ENCODE measurements at regions not wholly inside any gene's neighbourhood (a gene's known extent, or its start where the extent isn't known, plus 50 kb on each side); places are given as distances from the start of the nearest gene placed in this dataset.

DNA sequence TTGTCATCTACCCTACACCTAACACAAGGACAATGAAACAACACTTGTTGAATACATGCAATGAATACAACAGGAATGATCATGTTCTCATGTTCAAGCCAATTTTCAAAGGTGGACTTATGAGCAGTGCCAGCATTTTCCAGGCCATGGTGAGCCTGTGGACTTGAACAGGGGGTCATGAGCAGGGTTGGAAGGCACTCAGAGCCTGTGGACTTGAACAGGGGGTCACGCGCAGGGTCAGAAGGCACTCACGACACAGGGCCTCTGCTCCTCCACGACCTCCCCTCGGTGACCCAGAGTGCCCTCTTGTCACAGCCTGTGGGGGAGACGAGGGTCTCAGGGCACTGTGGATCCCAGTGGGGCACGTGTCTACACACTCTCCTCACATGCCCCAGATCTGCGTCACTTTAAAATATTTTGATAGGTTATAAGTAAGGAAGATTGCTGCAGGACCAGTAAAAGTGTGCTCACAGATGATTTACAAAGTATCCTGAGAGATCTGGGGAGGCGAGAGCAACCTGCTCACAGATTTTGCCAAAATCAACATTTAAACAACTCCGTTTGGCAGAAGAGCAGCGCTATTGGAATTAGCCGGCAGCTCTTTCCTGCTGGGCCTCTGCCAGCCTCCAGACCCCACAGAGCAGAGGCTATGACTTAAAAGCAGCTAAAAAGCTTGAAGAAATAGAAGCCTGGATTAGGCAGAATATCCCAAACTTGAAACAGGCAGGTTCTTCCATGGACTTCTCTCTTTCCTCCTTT, 121.9 kb downstream of the TMEM18 start:
- WGBS (ENCODE audit: extremely low coverage, insufficient coverage, insufficient read length), result no CpG with 5 or more reads among the region's 12 CpGs
- Histone ChIP-seq H2AFZ (ENCODE audit: insufficient read depth, low read length, poor library complexity) (no peak overlapping the region), H3K36me3 (ENCODE audit: control insufficient read depth in 1 of 2, insufficient read depth in 2 of 2, low read length in 2 of 2) (no peaks in the 10 kb centered on the region), H2BK5ac (ENCODE audit: low read depth, low read length, poor library complexity) (no peak overlapping the region), H2BK120ac (ENCODE audit: insufficient read depth, low read length, poor library complexity) (no peak overlapping the region), H3K4me2 (ENCODE audit: low read length) (no peak overlapping the region), H3K79me2 (ENCODE audit: control insufficient read depth, insufficient read depth, low read length, poor library complexity) (no peaks in the 10 kb centered on the region), H3K18ac (ENCODE audit: low read length) (no peak overlapping the region), H3K27ac (ENCODE audit: low read depth, low read length) (no peak overlapping the region), H3K4me3 (ENCODE audit: low read depth, low read length) (no peak overlapping the region), H3K27me3 (ENCODE audit: insufficient read depth, low read length) (no peaks in the 10 kb centered on the region), H3K9ac (ENCODE audit: low read length) (no peak overlapping the region), H3K4ac (ENCODE audit: low read depth, low read length) (no peak overlapping the region), H4K91ac (ENCODE audit: low read depth, low read length) (no peak overlapping the region), H3K79me1 (ENCODE audit: low read length) (no peaks in the 10 kb centered on the region), H3K23ac (ENCODE audit: low read length) (no peak overlapping the region), H3K9me3 (ENCODE audit: insufficient read depth, low read depth, low read length) (no peaks in the 10 kb centered on the region), H3K4me1 (ENCODE audit: control insufficient read depth in 1 of 2, insufficient read depth in 2 of 2, low read length in 2 of 2) (no peaks in the 10 kb centered on the region), H4K8ac (ENCODE audit: low read depth, low read length) (no peak overlapping the region), H2AK5ac (ENCODE audit: low read length) (no peak overlapping the region), H3K14ac (ENCODE audit: low read length) (no peak overlapping the region), H4K12ac (ENCODE audit: low read depth, low read length) (no peak overlapping the region), H2BK12ac (ENCODE audit: low read length) (no peak overlapping the region)
- no peak for DNase-seq

DNA sequence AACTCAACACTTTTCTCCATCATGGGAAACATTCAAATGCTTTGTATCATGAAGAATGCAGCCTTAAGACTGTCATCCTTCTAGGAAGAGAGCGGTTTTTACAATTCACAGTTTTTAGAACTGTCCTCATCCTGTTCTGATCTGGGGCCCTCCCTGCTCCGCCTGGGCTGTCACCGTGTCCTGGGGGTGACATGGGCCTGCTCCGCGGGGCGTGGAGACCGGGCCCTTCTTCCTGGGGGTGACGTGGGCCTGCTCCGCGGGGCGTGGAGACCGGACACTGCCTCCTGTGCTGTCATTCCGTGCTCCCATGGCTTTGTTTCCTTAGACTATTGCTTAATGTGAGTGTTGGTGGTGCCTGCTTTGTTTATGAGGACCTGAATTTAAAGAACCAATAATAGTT, 122.8 kb downstream of the TMEM18 start:
- Histone ChIP-seq H3K4me1 (ENCODE audit: control insufficient read depth in 1 of 2, insufficient read depth in 2 of 2, low read length in 2 of 2) (no peaks in the 10 kb centered on the region), H3K4ac (ENCODE audit: low read depth, low read length) (no peak overlapping the region), H2BK120ac (ENCODE audit: insufficient read depth, low read length, poor library complexity) (no peak overlapping the region), H4K8ac (ENCODE audit: low read depth, low read length) (no peak overlapping the region), H3K9me3 (ENCODE audit: insufficient read depth, low read depth, low read length) (no peaks in the 10 kb centered on the region), H2AFZ (ENCODE audit: insufficient read depth, low read length, poor library complexity) (no peak overlapping the region), H3K18ac (ENCODE audit: low read length) (no peak overlapping the region), H3K23ac (ENCODE audit: low read length) (no peak overlapping the region), H2BK12ac (ENCODE audit: low read length) (no peak overlapping the region), H3K27me3 (ENCODE audit: insufficient read depth, low read length) (no peaks in the 10 kb centered on the region), H4K91ac (ENCODE audit: low read depth, low read length) (no peak overlapping the region), H3K9ac (ENCODE audit: low read length) (no peak overlapping the region), H3K4me3 (ENCODE audit: low read depth, low read length) (no peak overlapping the region), H4K12ac (ENCODE audit: low read depth, low read length) (no peak overlapping the region), H3K36me3 (ENCODE audit: control insufficient read depth in 1 of 2, insufficient read depth in 2 of 2, low read length in 2 of 2) (no peaks in the 10 kb centered on the region), H2AK5ac (ENCODE audit: low read length) (no peak overlapping the region), H2BK5ac (ENCODE audit: low read depth, low read length, poor library complexity) (no peak overlapping the region), H3K79me2 (ENCODE audit: control insufficient read depth, insufficient read depth, low read length, poor library complexity) (no peaks in the 10 kb centered on the region), H3K14ac (ENCODE audit: low read length) (no peak overlapping the region), H3K79me1 (ENCODE audit: low read length) (no peaks in the 10 kb centered on the region), H3K4me2 (ENCODE audit: low read length) (no peak overlapping the region), H3K27ac (ENCODE audit: low read depth, low read length) (no peak overlapping the region)
- no peak for DNase-seq
- no CpG with 5 or more reads among the region's 13 CpGs for WGBS (ENCODE audit: extremely low coverage, insufficient coverage, insufficient read length)

GRCh38 chr2:552906-553305, 124.3 kb downstream of the TMEM18 start:
- Histone ChIP-seq H3K4ac (ENCODE audit: low read depth, low read length) (no peak overlapping the region), H3K4me1 (ENCODE audit: control insufficient read depth in 1 of 2, insufficient read depth in 2 of 2, low read length in 2 of 2) (no peaks in the 10 kb centered on the region), H3K23ac (ENCODE audit: low read length) (no peak overlapping the region), H3K27ac (ENCODE audit: low read depth, low read length) (no peak overlapping the region), H3K14ac (ENCODE audit: low read length) (no peak overlapping the region), H4K91ac (ENCODE audit: low read depth, low read length) (no peak overlapping the region), H3K79me2 (ENCODE audit: control insufficient read depth, insufficient read depth, low read length, poor library complexity) (no peaks in the 10 kb centered on the region), H3K27me3 (ENCODE audit: insufficient read depth, low read length) (no peaks in the 10 kb centered on the region), H2AFZ (ENCODE audit: insufficient read depth, low read length, poor library complexity) (no peak overlapping the region), H3K79me1 (ENCODE audit: low read length) (no peaks in the 10 kb centered on the region), H4K12ac (ENCODE audit: low read depth, low read length) (no peak overlapping the region), H2AK5ac (ENCODE audit: low read length) (no peak overlapping the region), H2BK5ac (ENCODE audit: low read depth, low read length, poor library complexity) (no peak overlapping the region), H3K9me3 (ENCODE audit: insufficient read depth, low read depth, low read length) (no peaks in the 10 kb centered on the region), H3K4me2 (ENCODE audit: low read length) (no peak overlapping the region), H3K18ac (ENCODE audit: low read length) (no peak overlapping the region), H4K8ac (ENCODE audit: low read depth, low read length) (no peak overlapping the region), H3K36me3 (ENCODE audit: control insufficient read depth in 1 of 2, insufficient read depth in 2 of 2, low read length in 2 of 2) (no peaks in the 10 kb centered on the region), H2BK120ac (ENCODE audit: insufficient read depth, low read length, poor library complexity) (no peak overlapping the region), H3K9ac (ENCODE audit: low read length) (no peak overlapping the region), H2BK12ac (ENCODE audit: low read length) (no peak overlapping the region), H3K4me3 (ENCODE audit: low read depth, low read length) (peak overlapping the region; percentile 34)
- no peak for DNase-seq
- no CpG with 5 or more reads among the region's 14 CpGs for WGBS (ENCODE audit: extremely low coverage, insufficient coverage, insufficient read length)

GRCh38 chr2:551621-552020, 125.6 kb downstream of the TMEM18 start:
- no peak overlapping the region for H2AFZ ChIP-seq (ENCODE audit: insufficient read depth, low read length, poor library complexity)

More at GRCh38 chr2:551621-552020, 125.6 kb downstream of the TMEM18 start:
- Histone ChIP-seq H3K9ac (ENCODE audit: low read length) (no peak overlapping the region), H2AK5ac (ENCODE audit: low read length) (no peak overlapping the region), H3K4me1 (ENCODE audit: control insufficient read depth in 1 of 2, insufficient read depth in 2 of 2, low read length in 2 of 2) (no peaks in the 10 kb centered on the region), H3K4me3 (ENCODE audit: low read depth, low read length) (no peak overlapping the region), H2BK5ac (ENCODE audit: low read depth, low read length, poor library complexity) (no peak overlapping the region), H3K4me2 (ENCODE audit: low read length) (no peak overlapping the region), H4K91ac (ENCODE audit: low read depth, low read length) (no peak overlapping the region), H4K8ac (ENCODE audit: low read depth, low read length) (no peak overlapping the region), H3K79me1 (ENCODE audit: low read length) (no peaks in the 10 kb centered on the region), H3K14ac (ENCODE audit: low read length) (no peak overlapping the region), H3K27ac (ENCODE audit: low read depth, low read length) (no peak overlapping the region), H2BK12ac (ENCODE audit: low read length) (no peak overlapping the region), H3K18ac (ENCODE audit: low read length) (no peak overlapping the region), H3K79me2 (ENCODE audit: control insufficient read depth, insufficient read depth, low read length, poor library complexity) (peaks cover 2% of the 10 kb centered on the region), H3K27me3 (ENCODE audit: insufficient read depth, low read length) (no peaks in the 10 kb centered on the region), H3K36me3 (ENCODE audit: control insufficient read depth in 1 of 2, insufficient read depth in 2 of 2, low read length in 2 of 2) (no peaks in the 10 kb centered on the region), H4K12ac (ENCODE audit: low read depth, low read length) (no peak overlapping the region), H3K4ac (ENCODE audit: low read depth, low read length) (no peak overlapping the region), H3K23ac (ENCODE audit: low read length) (no peak overlapping the region), H2BK120ac (ENCODE audit: insufficient read depth, low read length, poor library complexity) (no peak overlapping the region), H3K9me3 (ENCODE audit: insufficient read depth, low read depth, low read length) (no peaks in the 10 kb centered on the region)
- peak in 1 of 2 donors; percentile 24 for DNase-seq
- no CpG with 5 or more reads among the region's 13 CpGs for WGBS (ENCODE audit: extremely low coverage, insufficient coverage, insufficient read length)
